ENCODE measurements at regions not wholly inside any gene's neighbourhood (a gene's known extent, or its start where the extent isn't known, plus 50 kb on each side); places are given as distances from the start of the nearest gene placed in this dataset.
A peak's percentile ranks its signal among the peaks of the same experiment; 100 is the strongest.

- BruUV-seq (replicated peaks) = no TSS peak
- Histone ChIP-seq H3K9me3 (ENCODE audit: low read length) (no peaks in the 10 kb centered on the region), H4K20me1 (ENCODE audit: low read length) (no peaks in the 10 kb centered on the region), H3K27ac (ENCODE audit: low read length) (no peak overlapping the region), H3K9ac (ENCODE audit: low read length) (no peak overlapping the region), H3K36me3 (ENCODE audit: low read depth, low read length) (no peaks in the 10 kb centered on the region), H3K4me1 (ENCODE audit: insufficient read depth, low read length) (no peaks in the 10 kb centered on the region), H3K9me2 (replicated peaks; ENCODE audit: low read length) (no peaks in the 10 kb centered on the region), H3K79me2 (ENCODE audit: low read length) (no peaks in the 10 kb centered on the region), H3K27me3 (ENCODE audit: low read length) (0 out of 2 replicates have a peak, but pooled peaks cover 5% of the 10 kb centered on the region), H2AFZ (ENCODE audit: low read length) (0 out of 2 replicates have a peak overlapping the region, but pooled peaks have one; percentile 22), H3F3A (ENCODE audit: low read length, unreplicated experiment) (no peaks in the 10 kb centered on the region), H3K4me3 (ENCODE audit: low read length) (no peak overlapping the region), H3K4me2 (ENCODE audit: low read length) (no peak overlapping the region)
- ChIA-PET CTCF (no interaction called here), POLR2A (ENCODE audit: unreplicated experiment) (interaction anchor here (0.5 kb wide), 1 partner anchor 9 kb away, joined by 5 read pairs; no protein-coding TSS in a partner anchor)
- intact Hi-C loops (cut with micrococcal nuclease) = no loop called here
- no peak for DNase-seq
- ATAC-seq = no peak
- TF ChIP-seq, protein P1, sequence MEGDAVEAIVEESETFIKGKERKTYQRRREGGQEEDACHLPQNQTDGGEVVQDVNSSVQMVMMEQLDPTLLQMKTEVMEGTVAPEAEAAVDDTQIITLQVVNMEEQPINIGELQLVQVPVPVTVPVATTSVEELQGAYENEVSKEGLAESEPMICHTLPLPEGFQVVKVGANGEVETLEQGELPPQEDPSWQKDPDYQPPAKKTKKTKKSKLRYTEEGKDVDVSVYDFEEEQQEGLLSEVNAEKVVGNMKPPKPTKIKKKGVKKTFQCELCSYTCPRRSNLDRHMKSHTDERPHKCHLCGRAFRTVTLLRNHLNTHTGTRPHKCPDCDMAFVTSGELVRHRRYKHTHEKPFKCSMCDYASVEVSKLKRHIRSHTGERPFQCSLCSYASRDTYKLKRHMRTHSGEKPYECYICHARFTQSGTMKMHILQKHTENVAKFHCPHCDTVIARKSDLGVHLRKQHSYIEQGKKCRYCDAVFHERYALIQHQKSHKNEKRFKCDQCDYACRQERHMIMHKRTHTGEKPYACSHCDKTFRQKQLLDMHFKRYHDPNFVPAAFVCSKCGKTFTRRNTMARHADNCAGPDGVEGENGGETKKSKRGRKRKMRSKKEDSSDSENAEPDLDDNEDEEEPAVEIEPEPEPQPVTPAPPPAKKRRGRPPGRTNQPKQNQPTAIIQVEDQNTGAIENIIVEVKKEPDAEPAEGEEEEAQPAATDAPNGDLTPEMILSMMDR (conservative IDR thresholded peaks at IDR 0.05; ENCODE audit: low read depth, low read length) = no peak
- TF ChIP-seq EZH2 (IDR thresholded peaks at IDR 0.05; ENCODE audit: low read length, unreplicated experiment) (no peak), EZH2phosphoT487 (IDR thresholded peaks at IDR 0.05; ENCODE audit: borderline replicate concordance, low read length) (no peak)
Observed at GRCh38 chr9:38318759-38319495, 73.6 kb upstream of the ALDH1B1 start.

- CTCF ChIA-PET = no interaction called here
- Histone ChIP-seq H3K4me2 (ENCODE audit: low read length) (no peak overlapping the region), H3K27ac (ENCODE audit: low read length) (no peak overlapping the region), H3K4me3 (ENCODE audit: low read length) (no peak overlapping the region), H3F3A (ENCODE audit: low read length, unreplicated experiment) (no peaks in the 10 kb centered on the region), H4K20me1 (ENCODE audit: low read length) (no peaks in the 10 kb centered on the region), H3K9me2 (replicated peaks; ENCODE audit: low read length) (no peaks in the 10 kb centered on the region), H3K9ac (ENCODE audit: low read length) (no peak overlapping the region), H3K9me3 (ENCODE audit: low read length) (no peaks in the 10 kb centered on the region), H3K4me1 (ENCODE audit: insufficient read depth, low read length) (no peaks in the 10 kb centered on the region), H2AFZ (ENCODE audit: low read length) (no peak overlapping the region), H3K36me3 (ENCODE audit: low read depth, low read length) (no peaks in the 10 kb centered on the region), H3K79me2 (ENCODE audit: low read length) (no peaks in the 10 kb centered on the region), H3K27me3 (ENCODE audit: low read length) (no peaks in the 10 kb centered on the region)
- TF ChIP-seq, protein P1 (conservative IDR thresholded peaks at IDR 0.05; ENCODE audit: low read depth, low read length) = no peak
- TF ChIP-seq EZH2 (IDR thresholded peaks at IDR 0.05; ENCODE audit: low read length, unreplicated experiment) (no peak), EZH2phosphoT487 (IDR thresholded peaks at IDR 0.05; ENCODE audit: borderline replicate concordance, low read length) (no peak)
- no TSS peak for BruUV-seq (replicated peaks)
- DNase-seq = no peak
- ATAC-seq = no peak
- POLR2A ChIA-PET (ENCODE audit: unreplicated experiment) = no interaction called here
- intact Hi-C loops (cut with micrococcal nuclease) = no loop called here
Observed at GRCh38 chr9:38316166-38316780, 76.2 kb upstream of the ALDH1B1 start.

DNA sequence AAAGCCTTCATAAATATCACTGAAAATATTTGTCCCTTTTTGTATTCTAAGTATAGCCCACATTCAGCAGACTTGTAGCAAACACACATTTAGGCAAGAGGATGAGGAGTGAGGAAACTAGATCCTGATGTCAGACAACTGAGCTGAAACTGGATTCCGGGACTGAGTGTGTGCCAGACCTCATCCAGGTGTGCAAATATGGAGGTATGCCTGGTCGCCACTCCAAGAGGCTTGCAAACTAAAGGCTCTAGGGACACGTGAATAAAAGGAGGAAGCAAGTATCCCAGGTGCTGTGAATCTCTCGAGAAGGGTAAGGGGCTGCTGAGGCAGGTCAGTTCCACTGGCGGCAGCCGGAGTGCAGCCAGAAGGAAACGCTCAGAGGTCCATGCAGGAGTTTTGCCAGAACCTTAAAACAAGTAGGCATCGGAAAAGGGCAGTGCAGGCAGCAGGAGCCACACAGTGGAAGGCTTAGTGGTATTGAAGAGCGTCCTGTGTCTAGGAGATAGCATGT, 77.4 kb upstream of the ALDH1B1 start:
- BruUV-seq (replicated peaks) = no TSS peak
- Histone ChIP-seq H3K79me2 (ENCODE audit: low read length) (no peaks in the 10 kb centered on the region), H3K9me2 (replicated peaks; ENCODE audit: low read length) (no peaks in the 10 kb centered on the region), H3K36me3 (ENCODE audit: low read depth, low read length) (no peaks in the 10 kb centered on the region), H3K9ac (ENCODE audit: low read length) (no peak overlapping the region), H3K27ac (ENCODE audit: low read length) (no peak overlapping the region), H3K4me2 (ENCODE audit: low read length) (no peak overlapping the region), H3K4me1 (ENCODE audit: insufficient read depth, low read length) (no peaks in the 10 kb centered on the region), H2AFZ (ENCODE audit: low read length) (no peak overlapping the region), H3K9me3 (ENCODE audit: low read length) (no peaks in the 10 kb centered on the region), H3K4me3 (ENCODE audit: low read length) (no peak overlapping the region), H3K27me3 (ENCODE audit: low read length) (no peaks in the 10 kb centered on the region), H3F3A (ENCODE audit: low read length, unreplicated experiment) (no peaks in the 10 kb centered on the region), H4K20me1 (ENCODE audit: low read length) (no peaks in the 10 kb centered on the region)
- intact Hi-C loops (cut with micrococcal nuclease) = no loop called here
- ChIA-PET POLR2A (ENCODE audit: unreplicated experiment) (no interaction called here), CTCF (no interaction called here)
- ATAC-seq (no peak), DNase-seq (no peak)
- no peak for TF ChIP-seq EZH2 (IDR thresholded peaks at IDR 0.05; ENCODE audit: low read length, unreplicated experiment)

Data from PC-3 (cell line).